ENCODE measurements at regions not wholly inside any gene's neighbourhood (a gene's known extent, or its start where the extent isn't known, plus 50 kb on each side); places are given as distances from the start of the nearest gene placed in this dataset.

- no peak for TF ChIP-seq PRPF4 (IDR thresholded peaks at IDR 0.05; ENCODE audit: insufficient read depth, low read depth, low read length, poor library complexity, severe bottlenecking)
- no peak for TF ChIP-seq GATAD2B (IDR thresholded peaks at IDR 0.05; ENCODE audit: borderline replicate concordance)
- no peak for TF ChIP-seq RBFOX2 (IDR thresholded peaks at IDR 0.05; ENCODE audit: low read depth, low read length)
- Histone ChIP-seq H3K27me3 (ENCODE audit: control insufficient read depth in 2 of 2, insufficient read depth in 2 of 2, low read length in 2 of 2) (no peaks in the 10 kb centered on the region), H3K4me2 (ENCODE audit: insufficient read depth, low read length) (no peak overlapping the region), H3K9ac (ENCODE audit: insufficient read depth in 1 of 2, low read depth in 2 of 2, low read length in 2 of 2) (no peak overlapping the region), H3K9me1 (ENCODE audit: control insufficient read depth, insufficient read depth, low read length) (no peaks in the 10 kb centered on the region), H3K27ac (ENCODE audit: extremely low read depth, low read depth, low read length) (no peak overlapping the region), H3K4me3 (no peak overlapping the region), H3K4me1 (replicated peaks in 1 of 2; ENCODE audit: control insufficient read depth in 2 of 2, insufficient read depth in 2 of 2, low read length in 2 of 2) (no peaks in the 10 kb centered on the region), H3K79me2 (ENCODE audit: control insufficient read depth, insufficient read depth, low read length) (no peaks in the 10 kb centered on the region), H3K9me3 (replicated peaks; ENCODE audit: control insufficient read depth, insufficient read depth, low read depth, low read length) (no peaks in the 10 kb centered on the region), H4K20me1 (replicated peaks; ENCODE audit: control insufficient read depth, insufficient read depth, low read length) (no peaks in the 10 kb centered on the region), H3K36me3 (ENCODE audit: control insufficient read depth, insufficient read depth, low read length) (no peaks in the 10 kb centered on the region), H2AFZ (ENCODE audit: low read depth, low read length) (no peak overlapping the region)
- intact Hi-C loops (cut with micrococcal nuclease) = no loop called here
- in situ Hi-C loops (cut with MboI) = no loop called here
- ATAC-seq = no peak
- no TSS peak for BruUV-seq (replicated peaks)
- ChIA-PET CTCF (ENCODE audit: low intra/inter-chr PET ratio) (no interaction called here), POLR2A (no interaction called here)
- 0% methylated on average over 2 of the region's 2 CpGs for WGBS (ENCODE audit: insufficient coverage, low coverage, missing lambda C conversion rate)
- DNase-seq (ENCODE audit: extremely low read depth in 1 of 4, low spot score in 3 of 4) = no peak
- no peak for FAIRE-seq
These were observed 136.7 kb upstream of the VEPH1 start for GRCh38 chr3:157639756-157640426.

GRCh38 chr3:157637866-157638265 is 134.7 kb upstream of the VEPH1 start:
- 0% methylated on average over 1 of the region's 1 CpG for WGBS (ENCODE audit: insufficient coverage, low coverage, missing lambda C conversion rate)
- DNase-seq (ENCODE audit: extremely low read depth in 1 of 4, low spot score in 3 of 4) = no peak
- in situ Hi-C loops (cut with MboI) = no loop called here
- no peak for TF ChIP-seq HNRNPK (IDR thresholded peaks at IDR 0.05; ENCODE audit: low read depth, low read length, poor library complexity, severe bottlenecking)
- TF ChIP-seq ZBTB17 (CRISPR knock-in tag; IDR thresholded peaks at IDR 0.05) = no peak
- TF ChIP-seq MCM5 (IDR thresholded peaks at IDR 0.05; ENCODE audit: low read depth) = no peak
- no peak for TF ChIP-seq SMAD3 (CRISPR knock-in tag; conservative IDR thresholded peaks at IDR 0.05)
- no peak for TF ChIP-seq RBM39 (optimal IDR thresholded peaks at IDR 0.05; ENCODE audit: low read depth, low read length)
- TF ChIP-seq GTF3C2 (IDR thresholded peaks at IDR 0.05; ENCODE audit: borderline replicate concordance, extremely low read depth, insufficient read length) = no peak
- no peak for TF ChIP-seq TEAD4 (IDR thresholded peaks at IDR 0.05; ENCODE audit: low read length)
- no peak for TF ChIP-seq TEAD4 (CRISPR knock-in tag; IDR thresholded peaks at IDR 0.05; ENCODE audit: borderline replicate concordance)
- peak; percentile 47; the same call in 1 of the 2 replicates for TF ChIP-seq TRIM28 (IDR thresholded peaks at IDR 0.05)
- TF ChIP-seq CBX3 (IDR thresholded peaks at IDR 0.05; ENCODE audit: borderline replicate concordance in 1 of 2, low read length in 2 of 2) = 0 out of 3 replicates have a peak, but pooled peaks of 1 of the 2 experiments have one; percentile 34
- no peak for TF ChIP-seq FOS (IDR thresholded peaks at IDR 0.05; ENCODE audit: extremely low read depth, insufficient read length)

More at GRCh38 chr3:157637866-157638265, 134.7 kb upstream of the VEPH1 start:
- intact Hi-C loops (cut with micrococcal nuclease) = no loop called here
- ChIA-PET POLR2A (no interaction called here), CTCF (ENCODE audit: low intra/inter-chr PET ratio) (no interaction called here)
- Histone ChIP-seq H2AFZ (ENCODE audit: low read depth, low read length) (no peak overlapping the region), H3K9ac (ENCODE audit: insufficient read depth in 1 of 2, low read depth in 2 of 2, low read length in 2 of 2) (no peak overlapping the region), H4K20me1 (replicated peaks; ENCODE audit: control insufficient read depth, insufficient read depth, low read length) (no peaks in the 10 kb centered on the region), H3K79me2 (ENCODE audit: control insufficient read depth, insufficient read depth, low read length) (no peaks in the 10 kb centered on the region), H3K4me2 (ENCODE audit: insufficient read depth, low read length) (no peak overlapping the region), H3K4me3 (no peak overlapping the region), H3K9me1 (ENCODE audit: control insufficient read depth, insufficient read depth, low read length) (no peaks in the 10 kb centered on the region), H3K4me1 (replicated peaks in 1 of 2; ENCODE audit: control insufficient read depth in 2 of 2, insufficient read depth in 2 of 2, low read length in 2 of 2) (0 out of 5 replicates have a peak, but pooled peaks cover 0 to 2% of the 10 kb centered on the region in 2 experiments), H3K27me3 (ENCODE audit: control insufficient read depth in 2 of 2, insufficient read depth in 2 of 2, low read length in 2 of 2) (no peaks in the 10 kb centered on the region), H3K36me3 (ENCODE audit: control insufficient read depth, insufficient read depth, low read length) (no peaks in the 10 kb centered on the region), H3K9me3 (replicated peaks; ENCODE audit: control insufficient read depth, insufficient read depth, low read depth, low read length) (no peaks in the 10 kb centered on the region), H3K27ac (ENCODE audit: extremely low read depth, low read depth, low read length) (no peak overlapping the region)
- no TSS peak for BruUV-seq (replicated peaks)
- FAIRE-seq = no peak
- no peak for ATAC-seq
